Neutrophil (primary cell): ENCODE measurements at regions not wholly inside any gene's neighbourhood (a gene's known extent, or its start where the extent isn't known, plus 50 kb on each side); places are given as distances from the start of the nearest gene placed in this dataset.

Experiments
- H3K27ac ChIP-seq: fragments of 200-600 bp; sonication (generic); 2 replicates; pipeline ENCODE4 v1.5.1; 2016; ENCODE audit warnings: mild to moderate bottlenecking, moderate library complexity
- H3K27me3 ChIP-seq: fragments of 200-600 bp; sonication (generic); 2 replicates; pipeline ENCODE4 v1.6.0; 2016; ENCODE audit warnings: mild to moderate bottlenecking
- H3K36me3 ChIP-seq: fragments of 200-600 bp; sonication (generic); 2 replicates; pipeline ENCODE4 v1.5.1; 2017
- H3K4me1 ChIP-seq, 2 experiments: fragments of 200-600 bp in 1 of 2; sonication (generic) in 1 of 2; 1 replicate in 1 of 2; 2 replicates in 1 of 2; pipeline versions ENCODE4 v1.5.1 to v1.6.1; 2013 to 2016; ENCODE audit warnings: low read depth in 1 of 2, low read length in 1 of 2, mild to moderate bottlenecking in 1 of 2, moderate library complexity in 1 of 2; ENCODE audit not compliant: control insufficient read depth in 1 of 2, insufficient read depth in 1 of 2
- H3K4me3 ChIP-seq, 2 experiments: fragments of 200-600 bp in 1 of 2; sonication (generic) in 1 of 2; 1 replicate in 1 of 2; 2 replicates in 1 of 2; pipeline ENCODE4 v1.5.1; 2013 to 2016; ENCODE audit warnings: low read depth in 1 of 2, low read length in 1 of 2, mild to moderate bottlenecking in 1 of 2, moderate library complexity in 1 of 2
- H3K9me3 ChIP-seq: fragments of 200-600 bp; sonication (generic); 2 replicates; pipeline ENCODE4 v1.5.1; 2016
- TF ChIP-seq, protein P1 (sequence below): fragments of 200-600 bp; sonication (generic); IDR thresholded peaks from 2 replicates; pipeline ENCODE4 v1.5.1; 2016; ENCODE audit warnings: antibody characterized with exemption

DNA sequence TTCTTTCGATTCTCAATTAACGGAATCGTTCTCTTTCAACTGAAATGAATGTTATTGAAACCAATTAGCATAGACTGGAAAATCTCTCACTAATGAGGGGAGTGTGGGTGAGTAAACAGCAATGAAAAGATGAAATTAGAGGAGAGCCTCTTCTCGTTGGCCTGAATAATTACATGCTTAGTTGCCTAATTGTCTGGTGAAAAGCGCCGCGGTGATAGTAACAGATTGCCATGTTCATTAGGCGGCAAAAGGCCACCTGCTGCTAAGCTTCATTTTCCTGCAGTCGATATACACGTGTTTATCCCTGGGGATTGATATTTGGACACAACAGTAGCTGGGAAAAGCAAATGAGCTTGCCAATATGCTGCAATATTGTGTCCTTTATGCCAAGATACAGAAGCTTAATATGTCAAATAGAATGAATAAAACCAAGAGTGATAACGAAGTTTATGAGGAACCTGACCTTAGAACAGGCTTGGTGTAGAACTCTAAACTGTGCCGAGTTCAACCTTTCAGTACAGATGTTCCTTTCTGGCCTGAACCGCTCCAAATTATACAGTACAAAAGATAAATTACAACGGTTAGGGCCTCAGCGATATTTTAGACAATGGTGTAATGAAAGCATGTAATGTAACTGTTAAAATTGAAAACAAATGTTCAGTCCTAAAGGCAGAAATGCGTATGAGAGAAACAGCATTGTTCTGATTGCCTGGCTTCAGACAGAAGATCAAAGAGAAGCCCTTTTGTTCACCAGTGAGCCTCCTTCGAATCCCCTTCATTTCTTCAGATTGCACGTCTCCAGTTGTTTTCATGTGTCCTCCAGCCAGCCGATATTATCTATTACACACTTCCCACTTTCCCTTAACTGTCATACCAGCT, 185.2 kb downstream of the SHOX2 start:
- H3K4me1 ChIP-seq = peaks cover 14 to 16% of the 10 kb centered on the region in 2 experiments
- no peaks in the 10 kb centered on the region for H3K27me3 ChIP-seq
- H3K9me3 ChIP-seq = no peaks in the 10 kb centered on the region
- H3K36me3 ChIP-seq = no peaks in the 10 kb centered on the region
- H3K27ac ChIP-seq = no peak overlapping the region
- TF ChIP-seq, protein P1, sequence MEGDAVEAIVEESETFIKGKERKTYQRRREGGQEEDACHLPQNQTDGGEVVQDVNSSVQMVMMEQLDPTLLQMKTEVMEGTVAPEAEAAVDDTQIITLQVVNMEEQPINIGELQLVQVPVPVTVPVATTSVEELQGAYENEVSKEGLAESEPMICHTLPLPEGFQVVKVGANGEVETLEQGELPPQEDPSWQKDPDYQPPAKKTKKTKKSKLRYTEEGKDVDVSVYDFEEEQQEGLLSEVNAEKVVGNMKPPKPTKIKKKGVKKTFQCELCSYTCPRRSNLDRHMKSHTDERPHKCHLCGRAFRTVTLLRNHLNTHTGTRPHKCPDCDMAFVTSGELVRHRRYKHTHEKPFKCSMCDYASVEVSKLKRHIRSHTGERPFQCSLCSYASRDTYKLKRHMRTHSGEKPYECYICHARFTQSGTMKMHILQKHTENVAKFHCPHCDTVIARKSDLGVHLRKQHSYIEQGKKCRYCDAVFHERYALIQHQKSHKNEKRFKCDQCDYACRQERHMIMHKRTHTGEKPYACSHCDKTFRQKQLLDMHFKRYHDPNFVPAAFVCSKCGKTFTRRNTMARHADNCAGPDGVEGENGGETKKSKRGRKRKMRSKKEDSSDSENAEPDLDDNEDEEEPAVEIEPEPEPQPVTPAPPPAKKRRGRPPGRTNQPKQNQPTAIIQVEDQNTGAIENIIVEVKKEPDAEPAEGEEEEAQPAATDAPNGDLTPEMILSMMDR = no peak
- H3K4me3 ChIP-seq = no peak overlapping the region

DNA sequence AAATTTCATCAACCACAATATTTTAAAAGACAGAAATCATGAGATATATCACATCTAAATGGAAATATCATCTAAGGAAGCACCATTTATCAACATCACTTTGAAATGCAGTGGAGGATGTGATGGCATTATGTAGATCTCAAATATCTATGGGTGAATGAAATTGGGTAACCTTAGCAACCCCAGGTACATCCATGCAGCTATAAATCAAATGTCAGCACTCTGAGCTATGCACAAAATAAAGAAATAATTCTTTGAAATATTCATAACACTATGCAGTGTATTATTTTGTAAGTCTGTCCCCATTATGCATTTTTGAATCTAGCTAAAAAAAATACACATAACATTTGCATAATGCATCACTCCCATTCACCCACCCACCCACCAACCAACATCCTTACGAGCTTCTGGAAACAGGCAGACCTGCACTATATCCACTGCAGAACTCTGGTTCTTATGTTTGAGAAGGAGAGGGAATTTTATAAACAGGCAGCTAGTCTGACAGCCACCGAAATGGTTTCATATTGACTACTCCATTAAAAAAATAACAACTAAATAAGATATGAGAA, 186.8 kb downstream of the SHOX2 start:
- Histone ChIP-seq H3K27me3 (no peaks in the 10 kb centered on the region), H3K4me3 (no peak overlapping the region), H3K9me3 (no peaks in the 10 kb centered on the region), H3K27ac (no peak overlapping the region), H3K4me1 (peaks cover 16 to 32% of the 10 kb centered on the region in 2 experiments), H3K36me3 (no peaks in the 10 kb centered on the region)
- TF ChIP-seq, protein P1 = no peak

DNA sequence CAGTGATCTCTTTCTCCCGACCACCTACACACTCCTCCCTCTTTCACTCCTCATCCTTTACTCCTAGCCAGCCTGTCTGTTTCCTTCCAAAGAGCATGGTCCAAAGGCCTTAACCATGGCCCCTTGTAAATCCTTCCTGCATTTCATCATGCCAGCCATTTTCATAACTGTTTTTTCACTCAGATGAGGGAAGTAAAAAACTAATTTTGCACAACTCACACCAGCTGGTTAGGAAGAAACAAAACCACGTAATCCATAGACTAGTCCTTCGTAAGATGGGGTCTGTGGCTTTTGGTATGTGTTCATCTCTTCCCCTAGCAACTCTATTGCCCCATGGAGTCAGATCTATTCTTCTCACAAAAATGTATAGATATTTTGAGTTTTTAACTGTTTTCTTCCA, 187.8 kb downstream of the SHOX2 start:
- TF ChIP-seq, protein P1 = no peak
- Histone ChIP-seq H3K4me3 (no peak overlapping the region), H3K27me3 (no peaks in the 10 kb centered on the region), H3K4me1 (peaks cover 23 to 42% of the 10 kb centered on the region in 2 experiments), H3K27ac (no peak overlapping the region), H3K9me3 (no peaks in the 10 kb centered on the region), H3K36me3 (no peaks in the 10 kb centered on the region)

GRCh38 chr3:157916672-157917071, 189.5 kb downstream of the SHOX2 start:
- no peak overlapping the region for H3K4me3 ChIP-seq
- no peaks in the 10 kb centered on the region for H3K36me3 ChIP-seq
- H3K9me3 ChIP-seq = no peaks in the 10 kb centered on the region
- no peaks in the 10 kb centered on the region for H3K27me3 ChIP-seq
- H3K27ac ChIP-seq = no peak overlapping the region
- TF ChIP-seq, protein P1 = no peak
- H3K4me1 ChIP-seq = peaks cover 23 to 47% of the 10 kb centered on the region in 2 experiments

GRCh38 chr3:157914882-157915281, 191.3 kb downstream of the SHOX2 start:
- no peaks in the 10 kb centered on the region for H3K27me3 ChIP-seq
- no peak overlapping the region for H3K27ac ChIP-seq
- H3K36me3 ChIP-seq = no peaks in the 10 kb centered on the region
- H3K4me3 ChIP-seq = no peak overlapping the region
- peaks cover 23 to 47% of the 10 kb centered on the region in 2 experiments for H3K4me1 ChIP-seq
- no peaks in the 10 kb centered on the region for H3K9me3 ChIP-seq
- TF ChIP-seq, protein P1 = no peak
